MCF 10A (cell line): ENCODE measurements at regions not wholly inside any gene's neighbourhood (a gene's known extent, or its start where the extent isn't known, plus 50 kb on each side); places are given as distances from the start of the nearest gene placed in this dataset.

Experiments
- BruUV-seq: library from RNA; stranded (reverse); fragments of 400-500 nt; replicated peaks from 2 replicates; lab custom pipeline; 2021; lab: Mats Ljungman, UMichigan
- CTCF ChIA-PET: fragments of 300-600 bp; sonication (Branson Sonifier 250); formaldehyde crosslinking; extraction: SDS; loops from one replicate; lab custom pipeline; 2021; ENCODE audit warnings: antibody characterized with exemption, inconsistent platforms; lab: Yijun Ruan, JAX
- POLR2A ChIA-PET: fragments of 300-600, 350-650 bp; sonication (Branson Sonifier 250); formaldehyde crosslinking; extraction: SDS; loops from one replicate; lab custom pipeline; 2020; ENCODE audit warnings: antibody characterized with exemption, inconsistent platforms; lab: Yijun Ruan, JAX
- DNase-seq: peaks from one replicate; pipeline ENCODE4 v3.0.0-alpha.2; 2018; ENCODE audit not compliant: unreplicated experiment
- H3K27ac Mint-ChIP-seq: one replicate; pipeline ENCODE4 v1.8.0; 2022; ENCODE audit warnings: mild to moderate bottlenecking, low read depth, mixed read lengths; ENCODE audit not compliant: unreplicated experiment
- H3K27me3 Mint-ChIP-seq: one replicate; pipeline ENCODE4 v1.8.0; 2022; ENCODE audit warnings: mixed read lengths; ENCODE audit not compliant: insufficient read depth, unreplicated experiment
- H3K36me3 Mint-ChIP-seq: one replicate; pipeline ENCODE4 v1.8.0; 2022; ENCODE audit warnings: mild to moderate bottlenecking, moderate library complexity, mixed read lengths; ENCODE audit not compliant: insufficient read depth, unreplicated experiment
- H3K4me1 Mint-ChIP-seq: one replicate; pipeline ENCODE4 v1.8.0; 2022; ENCODE audit warnings: mixed read lengths; ENCODE audit not compliant: insufficient read depth, unreplicated experiment
- H3K4me3 Mint-ChIP-seq: one replicate; pipeline ENCODE4 v1.8.0; 2022; ENCODE audit warnings: mild to moderate bottlenecking, moderate library complexity, mixed read lengths; ENCODE audit not compliant: unreplicated experiment
- H3K9me3 Mint-ChIP-seq: one replicate; pipeline ENCODE4 v1.8.0; 2022; ENCODE audit warnings: mixed read lengths; ENCODE audit not compliant: unreplicated experiment
- CTCF ChIP-seq: fragments of 200-600 bp; IDR thresholded peaks from one replicate; pipeline ENCODE4 v1.8.0; 2022; ENCODE audit warnings: antibody characterized with exemption, mild to moderate bottlenecking; ENCODE audit not compliant: unreplicated experiment
- intact Hi-C: fragments of 100-400 bp; cut with micrococcal nuclease; formaldehyde crosslinking; loops from 2 replicates; pipeline ENCODE4 v1.14.1; 2022

- intact Hi-C loops: no loop called here
- no peak overlapping the region for H3K4me3 Mint-ChIP-seq
- no peaks in the 10 kb centered on the region for H3K9me3 Mint-ChIP-seq
- TF ChIP-seq CTCF: no peak
- H3K4me1 Mint-ChIP-seq: no peaks in the 10 kb centered on the region
- H3K27ac Mint-ChIP-seq: no peak overlapping the region
- no peaks in the 10 kb centered on the region for H3K36me3 Mint-ChIP-seq
- ChIA-PET POLR2A (no interaction called here), CTCF (interaction anchor here (0.7 kb wide), 1 partner anchor 66 kb away, joined by 3 read pairs; no protein-coding TSS in a partner anchor)
- BruUV-seq: no TSS peak
- DNase-seq: no peak
- peaks cover 11% of the 10 kb centered on the region for H3K27me3 Mint-ChIP-seq
Measured at GRCh38 chr6:96381246-96381645, 140.4 kb upstream of the UFL1 start.

- DNase-seq: no peak
- H3K4me3 Mint-ChIP-seq: no peak overlapping the region
- H3K36me3 Mint-ChIP-seq: no peaks in the 10 kb centered on the region
- H3K4me1 Mint-ChIP-seq: no peaks in the 10 kb centered on the region
- H3K9me3 Mint-ChIP-seq: no peaks in the 10 kb centered on the region
- intact Hi-C loops: no loop called here
- no peak for TF ChIP-seq CTCF
- peaks cover 12% of the 10 kb centered on the region for H3K27me3 Mint-ChIP-seq
- CTCF ChIA-PET: no interaction called here
- H3K27ac Mint-ChIP-seq: no peak overlapping the region
- no TSS peak for BruUV-seq
- POLR2A ChIA-PET: no interaction called here
Measured at GRCh38 chr6:96391776-96392360, 129.7 kb upstream of the UFL1 start.

GRCh38 chr6:96394727-96395126 is 126.9 kb upstream of the UFL1 start:
- Mint-ChIP-seq H3K4me1 (no peaks in the 10 kb centered on the region), H3K36me3 (no peaks in the 10 kb centered on the region), H3K4me3 (no peak overlapping the region), H3K27ac (no peak overlapping the region), H3K9me3 (no peaks in the 10 kb centered on the region), H3K27me3 (peaks cover 12% of the 10 kb centered on the region)
- ChIA-PET POLR2A (interaction anchor here (0.6 kb wide), 1 partner anchor 126 kb away, joined by 3 read pairs; no protein-coding TSS in a partner anchor), CTCF (interaction anchor here (0.8 to 1.2 kb wide), 2 partner anchors 105 to 484 kb away, joined by 3 read pairs; no protein-coding TSS in a partner anchor)
- intact Hi-C loops: no loop called here
- BruUV-seq: no TSS peak
- DNase-seq: peak; percentile 22
- no peak for TF ChIP-seq CTCF

GRCh38 chr6:96410467-96410866 is 111.1 kb upstream of the UFL1 start:
- no peak for TF ChIP-seq CTCF
- H3K9me3 Mint-ChIP-seq: no peaks in the 10 kb centered on the region
- BruUV-seq: no TSS peak
- CTCF ChIA-PET: no interaction called here
- H3K27me3 Mint-ChIP-seq: peaks cover 11% of the 10 kb centered on the region
- POLR2A ChIA-PET: no interaction called here
- intact Hi-C loops: no loop called here
- H3K27ac Mint-ChIP-seq: no peak overlapping the region
- H3K4me1 Mint-ChIP-seq: no peaks in the 10 kb centered on the region
- H3K4me3 Mint-ChIP-seq: no peak overlapping the region
- DNase-seq: no peak
- H3K36me3 Mint-ChIP-seq: no peaks in the 10 kb centered on the region
